Endothelial cell of umbilical vein (primary cell): ENCODE measurements at regions not wholly inside any gene's neighbourhood (a gene's known extent, or its start where the extent isn't known, plus 50 kb on each side); places are given as distances from the start of the nearest gene placed in this dataset.

Experiments used
- BruUV-seq: library from RNA; stranded (reverse); fragments of 400-500 nt; replicated peaks from 2 replicates; lab custom pipeline; 2021; lab: Mats Ljungman, UMichigan
- CTCF ChIA-PET: fragments of 300-600, 350-600 bp; sonication (Branson Sonifier 250); formaldehyde crosslinking; loops from one replicate; lab custom pipeline; 2021; ENCODE audit warnings: antibody characterized with exemption, inconsistent platforms; lab: Charles Lee
- POLR2A ChIA-PET: fragments of 300-600, 350-600 bp; sonication (Branson Sonifier 250); formaldehyde crosslinking; loops from one replicate; lab custom pipeline; 2021; ENCODE audit warnings: antibody characterized with exemption, inconsistent platforms; lab: Charles Lee
- DNase-seq: peaks from one replicate; pipeline ENCODE4 v3.0.0-alpha.2; 2011; ENCODE audit warnings: low read depth, low spot score
- FAIRE-seq: peaks from 2 replicates; lab custom pipeline; 2011; peaks lifted over from hg19 to GRCh38; lab: Jason Lieb, UNC
- H2AFZ ChIP-seq: 2 replicates; pipeline ENCODE4 v1.6.0; 2012; ENCODE audit warnings: low read depth, low read length, control low read depth, inconsistent platforms
- H3K27ac ChIP-seq: 2 replicates; pipeline ENCODE4 v1.5.1; 2011; ENCODE audit warnings: low read depth, mild to moderate bottlenecking, control low read depth, low read length, moderate library complexity; ENCODE audit not compliant: insufficient read depth
- H3K27me3 ChIP-seq, 2 experiments: 2 replicates each; pipeline versions ENCODE4 v1.6.0 to v1.6.1; 2011; ENCODE audit warnings: low read length in 2 of 2, mixed read lengths in 1 of 2; ENCODE audit not compliant: control insufficient read depth in 2 of 2, insufficient read depth in 2 of 2
- H3K36me3 ChIP-seq, 2 experiments: 2 replicates in 1 of 2; 3 replicates in 1 of 2; pipeline ENCODE4 v1.5.1; 2011; ENCODE audit warnings: low read length in 2 of 2, mild to moderate bottlenecking in 1 of 2, moderate library complexity in 1 of 2; ENCODE audit not compliant: control insufficient read depth in 2 of 2, insufficient read depth in 2 of 2; ENCODE audit errors: extremely low read depth in 1 of 2
- H3K4me1 ChIP-seq: 3 replicates; pipeline ENCODE4 v1.5.1; 2011; ENCODE audit warnings: mild to moderate bottlenecking, low read length; ENCODE audit not compliant: control insufficient read depth, insufficient read depth; ENCODE audit errors: extremely low read depth
- H3K4me2 ChIP-seq: 2 replicates; pipeline ENCODE4 v1.6.1; 2011; ENCODE audit warnings: low read length, control low read depth, mixed read lengths; ENCODE audit not compliant: insufficient read depth
- H3K4me3 ChIP-seq, 3 experiments: fragments of 200-600 bp in 1 of 3; sonication (generic), shearing (Covaris generic) in 1 of 3; replicated peaks in 1 of 3; 2 replicates each; pipeline ENCODE4 v1.5.1; 2011 to 2016; ENCODE audit warnings: control low read depth in 3 of 3, low read length in 3 of 3, mild to moderate bottlenecking in 2 of 3, inconsistent platforms in 1 of 3, low read depth in 1 of 3, moderate library complexity in 1 of 3; ENCODE audit not compliant: insufficient read depth in 1 of 3
- H3K79me2 ChIP-seq: 2 replicates; pipeline ENCODE4 v1.6.0; 2012; ENCODE audit warnings: low read length, inconsistent platforms; ENCODE audit not compliant: control insufficient read depth, insufficient read depth
- H3K9ac ChIP-seq: replicated peaks from 2 replicates; pipeline ENCODE3; 2011; ENCODE audit warnings: low read length, control low read depth; ENCODE audit not compliant: insufficient read depth; ENCODE audit errors: extremely low read depth
- H3K9me1 ChIP-seq: replicated peaks from 3 replicates; pipeline ENCODE4 v1.6.0; 2011; ENCODE audit warnings: mild to moderate bottlenecking, low read length; ENCODE audit not compliant: control insufficient read depth, insufficient read depth; ENCODE audit errors: extremely low read depth
- H3K9me3 ChIP-seq: replicated peaks from 2 replicates; pipeline ENCODE4 v1.5.1; 2012; ENCODE audit warnings: low read length, inconsistent platforms; ENCODE audit not compliant: control insufficient read depth, insufficient read depth
- H4K20me1 ChIP-seq: replicated peaks from 2 replicates; pipeline ENCODE3; 2011; ENCODE audit warnings: mild to moderate bottlenecking, low read length; ENCODE audit not compliant: control insufficient read depth, insufficient read depth; ENCODE audit errors: extremely low read depth
- EZH2 ChIP-seq: IDR thresholded peaks from 2 replicates; pipeline ENCODE4 v1.6.1; 2012; ENCODE audit warnings: borderline replicate concordance, low read depth, mild to moderate bottlenecking, moderate library complexity, low read length, inconsistent platforms; ENCODE audit not compliant: severe bottlenecking
- FOS ChIP-seq: IDR thresholded peaks from 2 replicates; pipeline ENCODE4 v1.6.1; 2011; ENCODE audit warnings: mild to moderate bottlenecking, low read length, moderate library complexity, borderline replicate concordance; ENCODE audit not compliant: insufficient read depth
- GATA2 ChIP-seq: IDR thresholded peaks from 2 replicates; pipeline ENCODE4 v1.7.0; 2011; ENCODE audit warnings: low read depth, mild to moderate bottlenecking, moderate library complexity, mixed read lengths, low read length; ENCODE audit not compliant: insufficient read length, insufficient read depth
- JUN ChIP-seq: IDR thresholded peaks from 2 replicates; pipeline ENCODE4 v1.6.1; 2011; ENCODE audit warnings: borderline replicate concordance, low read depth; ENCODE audit not compliant: insufficient read length, insufficient read depth
- MYC ChIP-seq: IDR thresholded peaks from one replicate; pipeline ENCODE4 v1.6.1; 2011; ENCODE audit warnings: mild to moderate bottlenecking, low read depth, low read length
- POLR2A ChIP-seq: IDR thresholded peaks from 2 replicates; pipeline ENCODE4 v1.6.1; 2012; ENCODE audit warnings: low read depth, mild to moderate bottlenecking, control low read depth, low read length
- POLR2AphosphoS5 ChIP-seq: IDR thresholded peaks from 2 replicates; pipeline ENCODE4 v1.6.1; 2012; ENCODE audit warnings: low read depth, mild to moderate bottlenecking, control low read depth, low read length, moderate library complexity; ENCODE audit not compliant: insufficient read depth
- dilution Hi-C: fragments of 300-500 bp; cut with MboI; formaldehyde crosslinking; loops from one replicate; pipeline ENCODE4 v1.15.0; 2019; ENCODE audit warnings: low sequenced_read_pairs; ENCODE audit not compliant: extremely low pct_ligation_motif_present
- intact Hi-C: fragments of 100-400 bp; cut with micrococcal nuclease; formaldehyde crosslinking; loops from one replicate; pipeline ENCODE4 v1.10.0; 2022
- TF ChIP-seq, protein P1 (sequence below), 2 donors: IDR thresholded peaks; 1 replicate in 1 of 2; 2 replicates in 1 of 2; pipeline ENCODE4 v1.5.1; 2011; ENCODE audit warnings: low read length in 2 of 2, mild to moderate bottlenecking in 2 of 2, moderate library complexity in 2 of 2, control low read depth in 1 of 2, inconsistent platforms in 1 of 2, low read depth in 1 of 2; ENCODE audit not compliant: insufficient read depth in 1 of 2; ENCODE audit errors: extremely low read depth in 1 of 2
- TF ChIP-seq, protein P2 (sequence below): IDR thresholded peaks from 2 replicates; pipeline ENCODE4 v1.6.1; 2011; ENCODE audit not compliant: insufficient read depth, insufficient read length

DNA sequence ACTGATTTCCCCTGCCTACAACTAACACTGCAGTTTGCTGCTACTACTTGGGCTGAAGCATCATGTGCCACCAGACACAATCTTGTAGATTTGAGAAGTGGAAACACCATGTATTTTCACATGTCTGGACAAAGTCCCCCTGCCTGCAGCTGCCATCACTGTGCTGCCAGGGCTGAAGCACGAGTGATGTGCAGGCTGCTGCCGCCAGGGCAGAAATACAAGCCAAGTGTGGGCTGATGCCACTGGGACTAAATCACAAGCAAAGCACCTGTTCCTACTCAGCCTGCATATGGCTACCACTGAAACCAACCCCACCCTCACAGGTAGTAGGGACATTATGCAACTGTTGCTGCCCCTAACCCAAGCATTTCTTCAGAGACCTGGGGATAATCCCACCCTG lies 179.5 kb upstream of the SLC35G4 start:
- H3K4me3 ChIP-seq = no peak overlapping the region
- TF ChIP-seq FOS = no peak
- no peak for TF ChIP-seq POLR2A
- no peak for TF ChIP-seq MYC
- TF ChIP-seq, protein P1, sequence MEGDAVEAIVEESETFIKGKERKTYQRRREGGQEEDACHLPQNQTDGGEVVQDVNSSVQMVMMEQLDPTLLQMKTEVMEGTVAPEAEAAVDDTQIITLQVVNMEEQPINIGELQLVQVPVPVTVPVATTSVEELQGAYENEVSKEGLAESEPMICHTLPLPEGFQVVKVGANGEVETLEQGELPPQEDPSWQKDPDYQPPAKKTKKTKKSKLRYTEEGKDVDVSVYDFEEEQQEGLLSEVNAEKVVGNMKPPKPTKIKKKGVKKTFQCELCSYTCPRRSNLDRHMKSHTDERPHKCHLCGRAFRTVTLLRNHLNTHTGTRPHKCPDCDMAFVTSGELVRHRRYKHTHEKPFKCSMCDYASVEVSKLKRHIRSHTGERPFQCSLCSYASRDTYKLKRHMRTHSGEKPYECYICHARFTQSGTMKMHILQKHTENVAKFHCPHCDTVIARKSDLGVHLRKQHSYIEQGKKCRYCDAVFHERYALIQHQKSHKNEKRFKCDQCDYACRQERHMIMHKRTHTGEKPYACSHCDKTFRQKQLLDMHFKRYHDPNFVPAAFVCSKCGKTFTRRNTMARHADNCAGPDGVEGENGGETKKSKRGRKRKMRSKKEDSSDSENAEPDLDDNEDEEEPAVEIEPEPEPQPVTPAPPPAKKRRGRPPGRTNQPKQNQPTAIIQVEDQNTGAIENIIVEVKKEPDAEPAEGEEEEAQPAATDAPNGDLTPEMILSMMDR (IDR thresholded peaks at IDR 0.05; ENCODE audit: extremely low read depth in 1 of 2, insufficient read depth in 1 of 2, low read depth in 1 of 2, low read length in 2 of 2) = no peak
- TF ChIP-seq JUN = no peak
- TF ChIP-seq EZH2 = no peak
- TF ChIP-seq, protein P2, sequence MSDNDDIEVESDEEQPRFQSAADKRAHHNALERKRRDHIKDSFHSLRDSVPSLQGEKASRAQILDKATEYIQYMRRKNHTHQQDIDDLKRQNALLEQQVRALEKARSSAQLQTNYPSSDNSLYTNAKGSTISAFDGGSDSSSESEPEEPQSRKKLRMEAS = no peak
- TF ChIP-seq GATA2 = no peak
- TF ChIP-seq POLR2AphosphoS5 = no peak
- no peaks in the 10 kb centered on the region for H3K4me1 ChIP-seq
- no peak overlapping the region for H2AFZ ChIP-seq
- H3K9me3 ChIP-seq = no peaks in the 10 kb centered on the region
- H3K4me2 ChIP-seq = no peak overlapping the region
- no peaks in the 10 kb centered on the region for H3K27me3 ChIP-seq
- dilution Hi-C loops = no loop called here
- FAIRE-seq (no peak), DNase-seq (no peak)
- no peaks in the 10 kb centered on the region for H3K9me1 ChIP-seq
- intact Hi-C loops = no loop called here
- ChIA-PET CTCF (no interaction called here), POLR2A (no interaction called here)
- no TSS peak for BruUV-seq
- H3K79me2 ChIP-seq = no peaks in the 10 kb centered on the region
- H3K27ac ChIP-seq = no peak overlapping the region
- no peaks in the 10 kb centered on the region for H4K20me1 ChIP-seq
- no peaks in the 10 kb centered on the region for H3K36me3 ChIP-seq
- H3K9ac ChIP-seq = no peak overlapping the region
